ENCODE measurements at regions not wholly inside any gene's neighbourhood (a gene's known extent, or its start where the extent isn't known, plus 50 kb on each side); places are given as distances from the start of the nearest gene placed in this dataset.

- TF ChIP-seq CTCF (IDR thresholded peaks at IDR 0.05) (no peak), POLR2AphosphoS5 (IDR thresholded peaks at IDR 0.05) (no peak)
Measured at GRCh38 chr12:105814283-105814682, 324.5 kb downstream of the NUAK1 start.
